ENCODE measurements at regions not wholly inside any gene's neighbourhood (a gene's known extent, or its start where the extent isn't known, plus 50 kb on each side); places are given as distances from the start of the nearest gene placed in this dataset.
"Not testable (repeated sequence)": the region's sequence is repeated elsewhere in the genome, so short reads cannot be mapped to it uniquely, and the experiment has no call there.

DNA sequence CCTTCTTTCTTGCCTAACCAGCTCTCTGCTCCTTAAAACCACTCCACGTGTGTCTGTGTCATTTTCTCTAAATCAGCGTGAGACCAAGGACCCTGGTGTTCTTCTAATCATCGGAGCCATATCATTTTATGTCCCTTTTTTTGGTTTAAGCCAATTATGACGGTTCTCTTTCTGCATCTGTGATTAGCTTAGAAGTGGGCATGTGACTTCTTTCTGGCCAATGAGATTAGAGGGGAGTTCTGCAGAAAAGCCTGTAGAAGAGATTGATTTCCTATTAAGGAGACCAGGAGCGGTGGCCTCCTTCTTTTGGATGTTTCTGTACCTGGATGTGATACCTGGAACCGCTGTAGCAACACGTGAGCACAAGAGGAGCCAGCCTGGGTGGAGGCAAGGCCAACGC, 97.5 kb upstream of the PABPC3 start:
- intact Hi-C loops (cut with DNase I), result loop anchor here (5.0 to 10.0 kb wide), 3 partner anchors 114 to 376 kb away; partner anchors contain the start of gene ATP8A2 (in 1 of the 2)
- Histone ChIP-seq H3K9me3 (no peaks in the 10 kb centered on the region), H3K4me1 (no peaks in the 10 kb centered on the region), H3K27me3 (ENCODE audit: insufficient read depth in 3 of 3, low read length in 2 of 3) (peaks cover 0 to 4% (median 3%) of the 10 kb centered on the region in 3 donors), H3K27ac (no peak overlapping the region), H3K36me3 (ENCODE audit: insufficient read depth in 1 of 2, low read depth in 1 of 2) (no peaks in the 10 kb centered on the region), H3K4me3 (no peak overlapping the region)
- DNase-seq, result no peak
- WGBS, 3 donors, result 83 to 85% (median 84%) methylated on average over 8 of the region's 8 CpGs
- ATAC-seq, result no peak
- TF ChIP-seq CTCF (IDR thresholded peaks at IDR 0.05), result no peak

DNA sequence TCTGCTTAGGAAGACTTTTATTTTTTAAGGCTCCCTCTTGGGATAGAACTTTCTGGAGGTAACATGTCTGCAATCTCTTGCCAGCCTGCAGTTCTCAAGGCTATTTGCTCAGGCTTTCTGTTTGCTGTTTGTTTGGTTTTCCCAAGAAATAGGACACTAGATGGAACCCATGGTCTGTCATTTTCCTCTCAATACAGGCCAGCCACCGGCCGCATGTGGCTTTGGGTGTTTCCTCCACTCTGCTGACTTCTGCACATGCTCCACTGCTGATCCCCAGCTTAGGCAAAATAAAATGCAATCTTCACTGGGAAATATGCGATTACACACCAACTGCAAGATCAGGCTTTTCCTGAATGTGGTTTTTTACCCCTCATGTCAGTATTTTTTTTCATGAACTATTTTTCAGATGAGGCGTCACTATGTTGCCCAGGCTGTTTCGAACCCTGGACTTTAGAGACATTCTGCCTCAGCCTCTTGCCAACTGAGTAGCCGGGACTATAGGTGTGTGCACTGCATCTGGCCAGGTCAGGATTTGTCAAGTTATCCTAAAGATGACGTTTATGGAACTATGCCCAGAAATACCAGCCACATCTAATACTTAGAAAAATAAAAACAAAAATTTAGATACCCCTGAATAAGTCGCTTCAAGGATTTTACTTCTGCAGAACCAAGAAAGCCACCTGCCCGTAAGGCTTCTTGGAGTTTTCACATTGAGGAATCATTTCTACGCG, 94.3 kb upstream of the PABPC3 start:
- Histone ChIP-seq H3K9me3 (no peaks in the 10 kb centered on the region), H3K4me1 (no peaks in the 10 kb centered on the region), H3K27ac (no peak overlapping the region), H3K27me3 (ENCODE audit: insufficient read depth in 3 of 3, low read length in 2 of 3) (peaks cover 0 to 4% (median 3%) of the 10 kb centered on the region in 3 donors), H3K4me3 (no peak overlapping the region), H3K36me3 (ENCODE audit: insufficient read depth in 1 of 2, low read depth in 1 of 2) (no peaks in the 10 kb centered on the region)
- ATAC-seq (no peak), DNase-seq (no peak)
- intact Hi-C loops (cut with DNase I), result loop anchor here (10.0 kb wide), 2 partner anchors 113 to 1073 kb away; no protein-coding TSS in a partner anchor
- TF ChIP-seq CTCF (IDR thresholded peaks at IDR 0.05), result no peak
- WGBS, 3 donors, result 66 to 68% (median 68%) methylated on average over 11 of the region's 11 CpGs

- not testable (repeated sequence) for H3K9me3 ChIP-seq; H3K27ac ChIP-seq; H3K36me3 ChIP-seq (ENCODE audit: insufficient read depth in 1 of 2, low read depth in 1 of 2); DNase-seq; H3K4me1 ChIP-seq; H3K27me3 ChIP-seq (ENCODE audit: insufficient read depth in 3 of 3, low read length in 2 of 3); H3K4me3 ChIP-seq; ATAC-seq
- intact Hi-C loops (cut with DNase I), result loop anchor here (10.0 kb wide), 2 partner anchors 112 to 1072 kb away; no protein-coding TSS in a partner anchor
- 20 to 32% (median 26%) methylated on average over 14 of the region's 14 CpGs for WGBS, 3 donors
Observed at GRCh38 chr13:25002311-25002710, 93.6 kb upstream of the PABPC3 start.

DNA sequence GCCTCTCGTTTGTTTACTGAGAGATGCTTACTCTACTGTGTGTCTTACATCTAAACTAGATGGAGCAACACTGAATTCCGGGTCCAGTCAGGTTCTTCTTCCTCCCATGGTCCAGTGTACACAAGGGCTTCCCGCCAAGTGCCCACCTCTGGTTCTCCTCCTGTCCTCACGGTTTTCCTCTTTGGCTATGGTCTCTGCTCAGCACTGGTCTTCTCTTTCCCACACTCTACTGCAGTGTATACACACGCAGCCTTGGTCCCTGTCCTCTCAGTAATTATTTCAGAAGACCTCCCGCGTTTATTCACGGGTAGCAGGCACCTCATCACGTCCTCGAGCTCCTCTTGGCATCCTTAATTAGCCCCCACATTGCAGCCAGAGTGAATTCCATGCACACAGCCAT, 91.4 kb upstream of the PABPC3 start:
- not testable (repeated sequence) for DNase-seq; ATAC-seq; H3K27me3 ChIP-seq (ENCODE audit: insufficient read depth in 3 of 3, low read length in 2 of 3); H3K4me1 ChIP-seq; H3K36me3 ChIP-seq (ENCODE audit: insufficient read depth in 1 of 2, low read depth in 1 of 2); H3K9me3 ChIP-seq; H3K27ac ChIP-seq; H3K4me3 ChIP-seq
- intact Hi-C loops (cut with DNase I), result loop anchor here (10.0 kb wide), 2 partner anchors 110 to 1070 kb away; no protein-coding TSS in a partner anchor
- WGBS, 3 donors, result 86 to 97% (median 89%) methylated on average over 3 to 4 of the region's 10 CpGs

DNA sequence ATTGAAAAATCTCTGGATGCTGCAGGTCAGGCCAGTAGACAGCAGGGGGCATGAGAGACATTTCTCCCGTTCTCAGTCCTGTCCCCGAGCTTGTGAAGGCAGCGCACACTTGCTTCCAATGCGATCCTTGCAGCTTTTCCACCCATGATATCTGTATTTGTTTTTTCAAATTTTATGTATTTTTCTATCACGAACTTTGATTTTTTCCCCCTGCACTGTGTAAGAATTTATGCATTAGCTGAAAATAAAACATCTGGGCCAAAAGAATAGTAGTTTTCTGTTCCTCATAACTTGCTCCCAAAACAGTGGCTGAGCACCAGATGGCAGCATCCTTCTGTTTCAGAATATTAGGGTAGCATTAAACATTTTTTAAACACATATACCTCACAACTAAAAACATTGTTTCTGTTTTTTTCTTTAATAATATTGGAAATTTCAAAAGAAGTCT, 90.9 kb upstream of the PABPC3 start:
- intact Hi-C loops (cut with DNase I), result loop anchor here (10.0 kb wide), 2 partner anchors 110 to 1070 kb away; no protein-coding TSS in a partner anchor
- H3K27me3 ChIP-seq (ENCODE audit: insufficient read depth in 3 of 3, low read length in 2 of 3); H3K27ac ChIP-seq; H3K4me1 ChIP-seq; DNase-seq; H3K9me3 ChIP-seq; H3K4me3 ChIP-seq; H3K36me3 ChIP-seq (ENCODE audit: insufficient read depth in 1 of 2, low read depth in 1 of 2): not testable (repeated sequence)
- TF ChIP-seq CTCF (IDR thresholded peaks at IDR 0.05), result peak; percentile 6
- 0 to 1% (median 0%) methylated on average over 4 to 5 of the region's 5 CpGs for whole genome bisulfite sequencing, 3 donors
- peak; percentile 65 to 75 (median 72) for ATAC-seq

DNA sequence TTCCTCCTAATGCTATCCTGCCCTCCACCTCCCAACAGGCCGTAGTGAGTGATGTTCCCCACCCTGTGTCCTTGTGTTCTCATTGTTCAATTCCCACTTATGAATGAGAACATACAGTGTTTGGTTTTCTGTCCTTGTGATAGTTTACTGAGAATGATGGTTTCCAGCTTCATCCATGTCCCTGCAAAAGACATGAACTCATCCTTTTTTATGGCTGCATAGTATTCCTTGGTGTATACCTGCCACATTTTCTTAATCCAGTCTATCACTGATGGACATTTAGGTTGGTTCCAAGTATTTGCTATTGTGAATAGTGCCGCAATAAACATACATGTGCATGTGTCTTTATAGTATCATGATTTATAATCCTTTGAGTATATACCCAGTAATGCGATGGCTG, 88.5 kb upstream of the PABPC3 start:
- not testable (repeated sequence) for H3K4me1 ChIP-seq; H3K27ac ChIP-seq; H3K27me3 ChIP-seq (ENCODE audit: insufficient read depth in 3 of 3, low read length in 2 of 3); H3K36me3 ChIP-seq (ENCODE audit: insufficient read depth in 1 of 2, low read depth in 1 of 2); ATAC-seq; DNase-seq; H3K9me3 ChIP-seq; H3K4me3 ChIP-seq
- intact Hi-C loops (cut with DNase I), result loop anchor here (10.0 kb wide), 2 partner anchors 107 to 1067 kb away; no protein-coding TSS in a partner anchor
- 95 to 97% (median 96%) methylated on average over 3 of the region's 3 CpGs for WGBS, 3 donors

DNA sequence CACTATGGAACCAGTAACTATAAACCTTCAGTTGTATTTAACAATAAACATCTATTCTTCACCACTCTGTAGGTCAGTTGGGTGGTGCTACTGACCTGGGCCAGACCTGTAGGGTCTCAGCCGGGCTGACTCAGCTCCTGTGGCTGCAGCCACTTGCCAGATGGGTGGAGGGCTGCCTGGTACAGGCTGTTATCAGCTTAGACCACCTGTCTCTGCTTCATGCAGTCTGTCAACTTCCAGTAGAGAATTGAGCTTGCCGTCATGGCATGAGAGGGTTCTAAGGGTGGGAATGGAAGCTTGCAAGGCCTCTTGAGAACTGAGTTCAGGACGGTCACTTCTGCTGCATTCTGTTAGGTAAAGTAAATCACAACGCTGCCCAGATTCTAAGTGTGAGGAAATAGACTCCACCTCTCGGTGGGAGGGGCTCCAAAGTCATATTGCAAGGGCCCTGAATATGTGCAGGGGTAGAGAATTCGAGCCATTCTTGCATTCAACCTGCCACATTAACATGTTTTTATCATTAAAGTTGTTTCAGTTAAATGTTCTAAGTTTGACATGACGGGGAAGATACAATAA, 81.5 kb upstream of the PABPC3 start:
- H3K36me3 ChIP-seq (ENCODE audit: insufficient read depth in 1 of 2, low read depth in 1 of 2); intact Hi-C loops (cut with DNase I); ATAC-seq; H3K4me3 ChIP-seq; H3K4me1 ChIP-seq; H3K9me3 ChIP-seq; H3K27ac ChIP-seq; DNase-seq: not testable (repeated sequence)
- H3K27me3 ChIP-seq (ENCODE audit: insufficient read depth in 3 of 3, low read length in 2 of 3), result peaks cover 0 to 33% (median 12%) of the 10 kb centered on the region in 3 donors
- 51 to 59% (median 55%) methylated on average over 7 of the region's 7 CpGs for WGBS, 3 donors

GRCh38 chr13:25017176-25017575, 78.8 kb upstream of the PABPC3 start:
- H3K9me3 ChIP-seq; H3K36me3 ChIP-seq (ENCODE audit: insufficient read depth in 1 of 2, low read depth in 1 of 2); ATAC-seq; H3K4me1 ChIP-seq; H3K27ac ChIP-seq; H3K4me3 ChIP-seq; DNase-seq; intact Hi-C loops (cut with DNase I): not testable (repeated sequence)
- H3K27me3 ChIP-seq (ENCODE audit: insufficient read depth in 3 of 3, low read length in 2 of 3), result peaks cover 0 to 36% (median 12%) of the 10 kb centered on the region in 3 donors
- WGBS, 3 donors, result 89 to 92% (median 92%) methylated on average over 17 of the region's 17 CpGs

Measured in psoas muscle (tissue), 7 donors.